Hepatocyte (in vitro differentiated cells): ENCODE measurements at regions not wholly inside any gene's neighbourhood (a gene's known extent, or its start where the extent isn't known, plus 50 kb on each side); places are given as distances from the start of the nearest gene placed in this dataset.
A peak's percentile ranks its signal among the peaks of the same experiment; 100 is the strongest.
"Not testable (repeated sequence)": the region's sequence is repeated elsewhere in the genome, so short reads cannot be mapped to it uniquely, and the experiment has no call there.

Experiments used
- DNase-seq: peaks from one replicate; pipeline ENCODE4 v3.0.0-alpha.2; 2016; ENCODE audit warnings: low spot score
- H2AFZ ChIP-seq: fragments of 200-600 bp; sonication (generic); 2 replicates; pipeline ENCODE4 v1.6.0; 2016; ENCODE audit warnings: antibody characterized with exemption, mild to moderate bottlenecking
- H3K27ac ChIP-seq: fragments of 200-600 bp; sonication (generic); 2 replicates; pipeline ENCODE4 v1.5.1; 2016; ENCODE audit warnings: mild to moderate bottlenecking
- H3K27me3 ChIP-seq: fragments of 200-600 bp; sonication (generic); 2 replicates; pipeline ENCODE4 v1.6.1; 2016
- H3K36me3 ChIP-seq: fragments of 200-600 bp; sonication (generic); replicated peaks from 2 replicates; pipeline ENCODE4 v1.5.1; 2016; ENCODE audit warnings: low read depth; ENCODE audit not compliant: insufficient read depth
- H3K4me1 ChIP-seq: fragments of 200-600 bp; sonication (generic); 2 replicates; pipeline ENCODE4 v1.5.1; 2016; ENCODE audit warnings: mild to moderate bottlenecking, moderate library complexity; ENCODE audit not compliant: insufficient read depth
- H3K4me2 ChIP-seq: fragments of 200-600 bp; sonication (generic); 2 replicates; pipeline ENCODE4 v1.6.0; 2016
- H3K4me3 ChIP-seq: fragments of 200-600 bp; sonication (generic); 2 replicates; pipeline ENCODE4 v1.5.1; 2016; ENCODE audit warnings: mild to moderate bottlenecking
- H3K79me2 ChIP-seq: fragments of 200-600 bp; sonication (generic); 2 replicates; pipeline ENCODE4 v1.6.0; 2017; ENCODE audit warnings: mild to moderate bottlenecking
- H3K9me2 ChIP-seq: fragments of 200-600 bp; sonication (generic); replicated peaks from 2 replicates; pipeline ENCODE4 v1.6.0; 2017; ENCODE audit warnings: mild to moderate bottlenecking; ENCODE audit not compliant: insufficient read depth
- H3K9me3 ChIP-seq: fragments of 200-600 bp; sonication (generic); 2 replicates; pipeline ENCODE4 v1.5.1; 2016; ENCODE audit warnings: low read depth, mild to moderate bottlenecking
- H4K20me1 ChIP-seq: fragments of 200-600 bp; sonication (generic); 2 replicates; pipeline ENCODE4 v1.6.0; 2016; ENCODE audit warnings: mild to moderate bottlenecking; ENCODE audit not compliant: insufficient read depth, poor library complexity, severe bottlenecking
- EZH2 ChIP-seq: fragments of 200-600 bp; sonication (generic); IDR thresholded peaks from 2 replicates; pipeline ENCODE4 v1.6.1; 2016; ENCODE audit warnings: antibody characterized with exemption, mild to moderate bottlenecking, borderline replicate concordance
- EZH2phosphoT487 ChIP-seq: fragments of 200-600 bp; sonication (generic); IDR thresholded peaks from one replicate; pipeline ENCODE4 v1.6.1; 2018; ENCODE audit warnings: antibody characterized with exemption, mild to moderate bottlenecking, low read depth, moderate library complexity; ENCODE audit not compliant: unreplicated experiment, severe bottlenecking
- WGBS: methylation state at CpG from one replicate; pipeline ENCODE4 v1.1.6; 2016; ENCODE audit warnings: low lambda C conversion rate; ENCODE audit errors: missing lambda C conversion rate; 5-methylcytosine and 5-hydroxymethylcytosine counted together
- TF ChIP-seq, protein P1 (sequence below): fragments of 200-600 bp; sonication (generic); IDR thresholded peaks from 2 replicates; pipeline ENCODE4 v1.5.1; 2016; ENCODE audit warnings: antibody characterized with exemption, mild to moderate bottlenecking; ENCODE audit not compliant: poor library complexity

DNA sequence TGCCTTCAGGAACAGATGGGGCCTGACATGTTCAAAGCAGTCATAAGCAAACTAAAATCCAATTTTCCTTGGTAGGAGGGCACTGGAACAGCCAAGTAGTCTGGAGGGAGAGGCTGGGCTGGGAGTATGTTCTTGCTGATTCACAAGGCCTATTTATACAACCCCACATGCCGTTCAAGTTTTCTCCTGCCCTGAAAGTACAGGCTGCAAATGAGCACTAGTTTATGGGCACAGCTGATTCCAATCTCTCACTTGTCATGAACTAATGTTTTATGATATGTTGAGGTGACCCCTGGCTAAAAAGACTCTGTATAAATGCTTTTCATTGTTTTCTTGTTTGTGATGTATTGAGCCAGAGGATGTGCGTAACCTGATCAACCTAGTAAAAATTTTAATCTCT lies 183.4 kb upstream of the SRD5A2 start:
- Histone ChIP-seq H3K4me2 (no peak overlapping the region), H2AFZ (no peak overlapping the region), H4K20me1 (no peaks in the 10 kb centered on the region), H3K36me3 (no peaks in the 10 kb centered on the region), H3K27ac (peak overlapping the region; percentile 59), H3K9me3 (no peaks in the 10 kb centered on the region), H3K9me2 (no peaks in the 10 kb centered on the region), H3K27me3 (no peaks in the 10 kb centered on the region), H3K79me2 (no peaks in the 10 kb centered on the region), H3K4me1 (peaks cover 12% of the 10 kb centered on the region), H3K4me3 (no peak overlapping the region)
- TF ChIP-seq EZH2 = no peak
- no peak for TF ChIP-seq EZH2phosphoT487
- TF ChIP-seq, protein P1, sequence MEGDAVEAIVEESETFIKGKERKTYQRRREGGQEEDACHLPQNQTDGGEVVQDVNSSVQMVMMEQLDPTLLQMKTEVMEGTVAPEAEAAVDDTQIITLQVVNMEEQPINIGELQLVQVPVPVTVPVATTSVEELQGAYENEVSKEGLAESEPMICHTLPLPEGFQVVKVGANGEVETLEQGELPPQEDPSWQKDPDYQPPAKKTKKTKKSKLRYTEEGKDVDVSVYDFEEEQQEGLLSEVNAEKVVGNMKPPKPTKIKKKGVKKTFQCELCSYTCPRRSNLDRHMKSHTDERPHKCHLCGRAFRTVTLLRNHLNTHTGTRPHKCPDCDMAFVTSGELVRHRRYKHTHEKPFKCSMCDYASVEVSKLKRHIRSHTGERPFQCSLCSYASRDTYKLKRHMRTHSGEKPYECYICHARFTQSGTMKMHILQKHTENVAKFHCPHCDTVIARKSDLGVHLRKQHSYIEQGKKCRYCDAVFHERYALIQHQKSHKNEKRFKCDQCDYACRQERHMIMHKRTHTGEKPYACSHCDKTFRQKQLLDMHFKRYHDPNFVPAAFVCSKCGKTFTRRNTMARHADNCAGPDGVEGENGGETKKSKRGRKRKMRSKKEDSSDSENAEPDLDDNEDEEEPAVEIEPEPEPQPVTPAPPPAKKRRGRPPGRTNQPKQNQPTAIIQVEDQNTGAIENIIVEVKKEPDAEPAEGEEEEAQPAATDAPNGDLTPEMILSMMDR = no peak
- DNase-seq = peak; percentile 42
- WGBS = 58% methylated on average over 2 of the region's 2 CpGs

- H3K27me3 ChIP-seq = no peaks in the 10 kb centered on the region
- H3K4me2 ChIP-seq = no peak overlapping the region
- no peak overlapping the region for H3K27ac ChIP-seq
- peaks cover 12% of the 10 kb centered on the region for H3K4me1 ChIP-seq
- no peak overlapping the region for H3K4me3 ChIP-seq
- H2AFZ ChIP-seq = no peak overlapping the region
- no peaks in the 10 kb centered on the region for H4K20me1 ChIP-seq
- 49% methylated on average over 2 of the region's 2 CpGs for whole genome bisulfite sequencing
- TF ChIP-seq EZH2phosphoT487 (no peak), EZH2 (no peak)
- TF ChIP-seq, protein P1 = no peak
- no peak for DNase-seq
- H3K9me2 ChIP-seq = no peaks in the 10 kb centered on the region
- H3K36me3 ChIP-seq = no peaks in the 10 kb centered on the region
- H3K9me3 ChIP-seq = no peaks in the 10 kb centered on the region
- no peaks in the 10 kb centered on the region for H3K79me2 ChIP-seq
These were observed 181.3 kb upstream of the SRD5A2 start for GRCh38 chr2:31762085-31762484.

- H3K36me3 ChIP-seq, DNase-seq, H3K4me3 ChIP-seq, H3K27me3 ChIP-seq, H3K79me2 ChIP-seq, H3K4me1 ChIP-seq, H3K9me3 ChIP-seq, H3K4me2 ChIP-seq, H4K20me1 ChIP-seq, H3K27ac ChIP-seq, H2AFZ ChIP-seq, H3K9me2 ChIP-seq: not testable (repeated sequence)
- 72% methylated on average over 2 of the region's 2 CpGs for WGBS
These were observed 176.6 kb upstream of the SRD5A2 start for GRCh38 chr2:31757351-31757750.

- not testable (repeated sequence) for H2AFZ ChIP-seq, H3K79me2 ChIP-seq, H3K9me2 ChIP-seq, H3K27ac ChIP-seq, H3K36me3 ChIP-seq, H3K27me3 ChIP-seq, DNase-seq, H3K4me2 ChIP-seq, H3K4me3 ChIP-seq, H4K20me1 ChIP-seq, H3K4me1 ChIP-seq, H3K9me3 ChIP-seq
- 93% methylated on average over 13 of the region's 13 CpGs for WGBS
These were observed 168.0 kb upstream of the SRD5A2 start for GRCh38 chr2:31748746-31749145.

DNA sequence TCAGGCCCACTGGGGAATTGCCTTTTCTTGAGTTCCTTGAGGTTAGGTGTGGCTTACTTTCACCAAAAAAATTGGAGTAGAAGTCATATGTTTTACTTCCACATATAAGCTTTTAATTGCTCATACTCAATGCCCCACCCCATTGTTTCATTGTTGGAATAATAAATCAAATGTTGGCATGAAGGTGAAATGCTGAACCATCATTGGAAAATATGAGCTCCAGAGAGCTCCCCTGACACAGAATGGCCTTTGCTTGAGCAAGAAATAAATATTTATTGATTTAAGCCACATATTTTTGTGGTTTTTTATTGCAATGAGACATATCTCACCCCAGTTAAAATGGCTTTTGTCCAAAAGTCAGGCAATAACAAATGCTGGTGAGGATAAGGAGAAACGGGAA lies 167.3 kb upstream of the SRD5A2 start:
- no peak for TF ChIP-seq EZH2
- TF ChIP-seq, protein P1 = no peak
- TF ChIP-seq EZH2phosphoT487 = no peak
- no peak overlapping the region for H3K4me3 ChIP-seq
- H3K27ac ChIP-seq = no peak overlapping the region
- H3K79me2 ChIP-seq = no peaks in the 10 kb centered on the region
- no peak overlapping the region for H3K4me2 ChIP-seq
- WGBS = 85% methylated on average over 1 of the region's 1 CpG
- H2AFZ ChIP-seq = no peak overlapping the region
- H4K20me1 ChIP-seq = no peaks in the 10 kb centered on the region
- no peaks in the 10 kb centered on the region for H3K27me3 ChIP-seq
- DNase-seq = no peak
- no peaks in the 10 kb centered on the region for H3K4me1 ChIP-seq
- H3K9me3 ChIP-seq = no peaks in the 10 kb centered on the region
- no peaks in the 10 kb centered on the region for H3K9me2 ChIP-seq
- no peaks in the 10 kb centered on the region for H3K36me3 ChIP-seq
